ENCODE measurements at regions not wholly inside any gene's neighbourhood (a gene's known extent, or its start where the extent isn't known, plus 50 kb on each side); places are given as distances from the start of the nearest gene placed in this dataset.

DNA sequence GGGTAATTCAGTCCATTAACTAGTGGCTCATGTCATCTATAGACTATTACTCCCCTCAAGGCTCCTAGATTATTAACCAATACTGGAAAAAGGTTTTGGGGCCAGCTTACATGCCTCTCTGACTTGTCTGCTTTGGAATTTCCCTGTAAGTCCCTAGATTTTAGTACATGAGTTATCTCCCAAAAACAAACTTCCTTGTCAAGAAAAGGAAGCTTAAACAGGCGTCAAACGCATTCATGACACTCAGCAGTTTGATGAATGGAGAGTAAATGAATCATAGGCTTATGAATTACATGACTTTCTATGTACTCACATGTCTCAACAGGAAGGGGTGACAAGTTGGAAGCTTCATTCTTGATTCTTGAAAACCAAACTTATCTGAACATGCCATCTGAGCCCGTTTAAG, 70.8 kb downstream of the BLID start:
- Histone ChIP-seq H3K9me3 (no peaks in the 10 kb centered on the region), H3K4me3 (no peak overlapping the region), H3K36me3 (no peaks in the 10 kb centered on the region), H3K4me1 (no peaks in the 10 kb centered on the region), H3K27me3 (no peaks in the 10 kb centered on the region), H3K27ac (no peak overlapping the region)
- TF ChIP-seq, protein P1, sequence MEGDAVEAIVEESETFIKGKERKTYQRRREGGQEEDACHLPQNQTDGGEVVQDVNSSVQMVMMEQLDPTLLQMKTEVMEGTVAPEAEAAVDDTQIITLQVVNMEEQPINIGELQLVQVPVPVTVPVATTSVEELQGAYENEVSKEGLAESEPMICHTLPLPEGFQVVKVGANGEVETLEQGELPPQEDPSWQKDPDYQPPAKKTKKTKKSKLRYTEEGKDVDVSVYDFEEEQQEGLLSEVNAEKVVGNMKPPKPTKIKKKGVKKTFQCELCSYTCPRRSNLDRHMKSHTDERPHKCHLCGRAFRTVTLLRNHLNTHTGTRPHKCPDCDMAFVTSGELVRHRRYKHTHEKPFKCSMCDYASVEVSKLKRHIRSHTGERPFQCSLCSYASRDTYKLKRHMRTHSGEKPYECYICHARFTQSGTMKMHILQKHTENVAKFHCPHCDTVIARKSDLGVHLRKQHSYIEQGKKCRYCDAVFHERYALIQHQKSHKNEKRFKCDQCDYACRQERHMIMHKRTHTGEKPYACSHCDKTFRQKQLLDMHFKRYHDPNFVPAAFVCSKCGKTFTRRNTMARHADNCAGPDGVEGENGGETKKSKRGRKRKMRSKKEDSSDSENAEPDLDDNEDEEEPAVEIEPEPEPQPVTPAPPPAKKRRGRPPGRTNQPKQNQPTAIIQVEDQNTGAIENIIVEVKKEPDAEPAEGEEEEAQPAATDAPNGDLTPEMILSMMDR (IDR thresholded peaks at IDR 0.05): no peak
- no peak for TF ChIP-seq POLR2A (IDR thresholded peaks at IDR 0.05)
- DNase-seq: no peak

DNA sequence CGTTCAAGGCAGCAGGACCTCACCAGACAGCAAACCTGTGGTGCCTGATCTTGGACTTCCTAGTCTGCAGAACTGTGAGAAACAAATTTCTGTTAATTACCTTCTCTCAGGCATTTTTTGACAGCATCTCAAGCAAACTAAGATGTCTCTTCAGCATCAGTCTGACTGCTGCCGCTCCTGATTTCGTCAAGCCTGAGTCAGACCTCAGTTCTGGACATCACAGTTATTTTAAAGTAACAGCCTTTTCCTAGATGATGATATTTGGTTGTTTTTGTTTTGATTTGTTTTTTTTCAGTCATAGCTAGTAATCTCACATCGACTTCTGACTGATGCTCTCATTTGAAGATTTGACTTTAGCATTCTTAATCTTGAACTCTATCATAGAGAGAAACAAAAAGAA, 71.9 kb downstream of the BLID start:
- H3K9me3 ChIP-seq: no peaks in the 10 kb centered on the region
- H3K27ac ChIP-seq: no peak overlapping the region
- no peak for DNase-seq
- no peak overlapping the region for H3K4me3 ChIP-seq
- no peaks in the 10 kb centered on the region for H3K36me3 ChIP-seq
- no peak for TF ChIP-seq POLR2A (IDR thresholded peaks at IDR 0.05)
- TF ChIP-seq, protein P1 (IDR thresholded peaks at IDR 0.05): no peak
- no peaks in the 10 kb centered on the region for H3K4me1 ChIP-seq
- no peaks in the 10 kb centered on the region for H3K27me3 ChIP-seq

DNA sequence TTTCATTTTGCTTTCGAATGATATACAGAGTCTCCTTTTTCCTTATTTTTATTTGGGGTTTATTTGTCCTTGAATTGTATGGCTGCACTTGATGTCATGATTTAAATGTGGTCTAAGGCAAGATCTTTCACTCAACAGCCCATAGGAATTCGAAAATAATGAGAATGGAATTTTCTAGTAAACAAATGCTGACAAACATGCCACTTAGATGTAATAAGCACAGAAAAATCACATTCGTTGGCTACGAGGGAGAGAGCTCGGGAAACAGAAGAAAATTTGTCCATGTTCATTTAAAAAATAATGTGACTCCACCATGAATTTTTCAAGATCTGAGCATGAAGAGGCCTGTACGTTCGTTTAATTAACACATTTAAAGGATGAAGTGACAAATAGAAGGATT, 73.0 kb downstream of the BLID start:
- TF ChIP-seq, protein P1 (IDR thresholded peaks at IDR 0.05): no peak
- TF ChIP-seq POLR2A (IDR thresholded peaks at IDR 0.05): no peak
- Histone ChIP-seq H3K27ac (no peak overlapping the region), H3K9me3 (no peaks in the 10 kb centered on the region), H3K4me3 (no peak overlapping the region), H3K36me3 (no peaks in the 10 kb centered on the region), H3K4me1 (no peaks in the 10 kb centered on the region), H3K27me3 (no peaks in the 10 kb centered on the region)
- no peak for DNase-seq

DNA sequence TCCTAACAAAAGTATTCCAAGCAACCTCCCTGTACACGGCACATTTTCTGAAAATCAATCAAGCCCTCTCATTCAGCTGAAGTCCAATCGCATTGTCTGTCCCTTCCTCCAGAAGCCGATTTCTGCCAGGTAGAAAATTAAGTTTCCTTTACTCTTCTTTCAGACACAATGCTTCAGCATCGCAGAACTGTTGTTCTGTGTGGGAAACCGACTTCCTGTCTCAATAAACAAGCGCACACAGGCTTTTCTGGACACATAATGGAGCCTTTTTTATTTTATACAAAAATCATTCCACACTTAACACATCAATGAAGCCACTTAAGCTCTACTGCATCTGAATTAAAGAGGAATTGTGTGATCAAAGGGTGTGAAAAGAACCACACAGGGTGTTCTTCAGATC, 75.6 kb downstream of the BLID start:
- H3K27ac ChIP-seq: no peak overlapping the region
- no peak overlapping the region for H3K4me3 ChIP-seq
- H3K9me3 ChIP-seq: no peaks in the 10 kb centered on the region
- H3K4me1 ChIP-seq: no peaks in the 10 kb centered on the region
- H3K36me3 ChIP-seq: no peaks in the 10 kb centered on the region
- TF ChIP-seq POLR2A (IDR thresholded peaks at IDR 0.05): no peak
- TF ChIP-seq, protein P1 (IDR thresholded peaks at IDR 0.05): no peak
- no peak for DNase-seq
- no peaks in the 10 kb centered on the region for H3K27me3 ChIP-seq

DNA sequence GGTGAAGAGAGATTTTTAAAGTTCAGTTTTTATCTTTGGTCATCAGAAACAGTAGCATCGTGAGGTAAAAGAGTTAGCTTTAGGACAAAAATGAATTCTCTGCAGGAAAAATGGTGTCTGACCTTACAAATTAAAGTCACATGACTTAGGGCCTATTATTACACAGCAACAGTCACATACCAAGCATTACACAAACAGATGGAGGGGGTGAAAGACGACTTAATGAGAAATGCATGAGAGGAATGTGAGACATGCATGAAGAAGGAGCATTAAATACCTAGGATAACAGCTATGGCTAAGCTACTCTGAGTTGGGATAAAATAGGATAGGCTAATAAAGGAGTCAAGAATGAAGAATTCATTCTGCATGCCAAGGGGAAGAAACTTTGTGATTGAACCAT, 77.5 kb downstream of the BLID start:
- Histone ChIP-seq H3K27me3 (no peaks in the 10 kb centered on the region), H3K4me3 (no peak overlapping the region), H3K4me1 (no peaks in the 10 kb centered on the region), H3K27ac (no peak overlapping the region), H3K36me3 (no peaks in the 10 kb centered on the region), H3K9me3 (no peaks in the 10 kb centered on the region)
- TF ChIP-seq, protein P1 (IDR thresholded peaks at IDR 0.05): no peak
- no peak for TF ChIP-seq POLR2A (IDR thresholded peaks at IDR 0.05)
- DNase-seq: no peak

DNA sequence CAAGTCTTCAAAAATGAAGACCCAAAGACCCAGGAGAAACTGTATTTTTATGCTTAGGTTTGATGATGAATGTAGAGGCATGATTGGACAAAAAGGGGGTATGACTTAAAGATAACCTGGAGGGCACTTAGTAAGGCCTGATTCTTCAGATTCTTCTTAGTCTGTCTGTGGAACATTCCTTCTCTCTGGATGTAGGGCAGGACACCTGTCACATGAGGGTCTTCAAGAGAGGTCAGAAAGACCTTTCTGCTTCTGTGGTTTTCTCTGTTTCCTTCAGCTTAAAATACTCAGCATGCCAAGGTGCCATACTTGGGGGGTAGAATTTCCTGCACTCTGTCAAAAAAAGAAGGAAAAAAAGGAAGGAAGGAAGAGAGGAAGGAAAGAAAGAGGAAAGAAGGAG, 78.1 kb downstream of the BLID start:
- no peak for DNase-seq
- TF ChIP-seq, protein P1 (IDR thresholded peaks at IDR 0.05): no peak
- no peak for TF ChIP-seq POLR2A (IDR thresholded peaks at IDR 0.05)
- Histone ChIP-seq H3K27ac (no peak overlapping the region), H3K9me3 (no peaks in the 10 kb centered on the region), H3K4me1 (no peaks in the 10 kb centered on the region), H3K4me3 (no peak overlapping the region), H3K36me3 (no peaks in the 10 kb centered on the region), H3K27me3 (no peaks in the 10 kb centered on the region)

All from Peyer's patch (tissue), 4 donors.